Thoracic aorta (tissue), 2 donors: ENCODE measurements at regions not wholly inside any gene's neighbourhood (a gene's known extent, or its start where the extent isn't known, plus 50 kb on each side); places are given as distances from the start of the nearest gene placed in this dataset.

Source experiments
- ATAC-seq: fragments of 150-250 bp; one replicate; pipeline ENCODE4 v1.8.0; 2017; ENCODE audit warnings: low read depth; ENCODE audit not compliant: insufficient number of reproducible peaks, low FRiP score
- DNase-seq: peaks from one replicate; pipeline ENCODE4 v3.0.0-alpha.2; 2020; ENCODE audit warnings: low spot score
- H3K27ac ChIP-seq, 2 donors: fragments of 200-600 bp; sonication (generic); 1 replicate in 1 of 2; 2 replicates in 1 of 2; pipeline ENCODE4 v1.5.1; 2016; ENCODE audit warnings: mild to moderate bottlenecking in 2 of 2, moderate library complexity in 2 of 2
- H3K27me3 ChIP-seq: fragments of 200-600 bp; sonication (generic); replicated peaks from 2 replicates; pipeline ENCODE4 v1.6.0; 2016; ENCODE audit warnings: mild to moderate bottlenecking; ENCODE audit not compliant: insufficient read depth
- H3K36me3 ChIP-seq: fragments of 200-600 bp; sonication (generic); one replicate; pipeline ENCODE4 v1.5.1; 2016
- H3K4me1 ChIP-seq, 2 donors: fragments of 200-600 bp; sonication (generic); 1 replicate in 1 of 2; 2 replicates in 1 of 2; pipeline versions ENCODE4 v1.5.1 to v1.6.0; 2016; ENCODE audit warnings: low read depth in 2 of 2, mild to moderate bottlenecking in 1 of 2; ENCODE audit not compliant: control insufficient read depth in 1 of 2
- H3K4me3 ChIP-seq: fragments of 200-600 bp; sonication (generic); 2 replicates; pipeline ENCODE4 v1.5.1; 2016; ENCODE audit warnings: mild to moderate bottlenecking
- H3K9me3 ChIP-seq: fragments of 200-600 bp; sonication (generic); 2 replicates; pipeline ENCODE4 v1.5.1; 2016
- TF ChIP-seq, protein P1 (sequence below): fragments of 200-600 bp; sonication (generic); IDR thresholded peaks from one replicate; pipeline ENCODE4 v1.5.1; 2019; ENCODE audit warnings: antibody characterized with exemption

DNA sequence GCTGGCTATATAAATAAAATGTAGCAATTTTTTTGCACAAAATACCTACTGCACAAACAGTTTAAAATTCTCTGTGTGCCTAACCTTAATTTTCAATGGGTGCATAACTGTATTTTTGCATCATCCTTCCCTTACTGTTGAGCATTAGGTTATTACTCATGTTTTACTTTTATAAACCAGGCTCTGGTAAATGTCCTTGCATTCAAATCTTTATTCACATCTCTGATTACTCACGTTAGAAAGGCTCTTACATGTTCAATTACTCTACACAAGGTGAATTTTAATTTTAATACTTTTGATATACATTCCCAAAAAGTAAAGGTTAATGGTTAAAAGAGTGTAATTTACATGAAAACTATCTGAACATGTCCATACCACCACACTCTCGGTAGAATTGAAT, 246.1 kb downstream of the PRELID2 start:
- H3K27me3 ChIP-seq, result no peaks in the 10 kb centered on the region
- DNase-seq, result no peak
- no peaks in the 10 kb centered on the region for H3K36me3 ChIP-seq

GRCh38 chr5:145588558-145588957, 246.6 kb downstream of the PRELID2 start:
- H3K27me3 ChIP-seq, result no peaks in the 10 kb centered on the region
- TF ChIP-seq, protein P1, sequence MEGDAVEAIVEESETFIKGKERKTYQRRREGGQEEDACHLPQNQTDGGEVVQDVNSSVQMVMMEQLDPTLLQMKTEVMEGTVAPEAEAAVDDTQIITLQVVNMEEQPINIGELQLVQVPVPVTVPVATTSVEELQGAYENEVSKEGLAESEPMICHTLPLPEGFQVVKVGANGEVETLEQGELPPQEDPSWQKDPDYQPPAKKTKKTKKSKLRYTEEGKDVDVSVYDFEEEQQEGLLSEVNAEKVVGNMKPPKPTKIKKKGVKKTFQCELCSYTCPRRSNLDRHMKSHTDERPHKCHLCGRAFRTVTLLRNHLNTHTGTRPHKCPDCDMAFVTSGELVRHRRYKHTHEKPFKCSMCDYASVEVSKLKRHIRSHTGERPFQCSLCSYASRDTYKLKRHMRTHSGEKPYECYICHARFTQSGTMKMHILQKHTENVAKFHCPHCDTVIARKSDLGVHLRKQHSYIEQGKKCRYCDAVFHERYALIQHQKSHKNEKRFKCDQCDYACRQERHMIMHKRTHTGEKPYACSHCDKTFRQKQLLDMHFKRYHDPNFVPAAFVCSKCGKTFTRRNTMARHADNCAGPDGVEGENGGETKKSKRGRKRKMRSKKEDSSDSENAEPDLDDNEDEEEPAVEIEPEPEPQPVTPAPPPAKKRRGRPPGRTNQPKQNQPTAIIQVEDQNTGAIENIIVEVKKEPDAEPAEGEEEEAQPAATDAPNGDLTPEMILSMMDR, result no peak
- H3K9me3 ChIP-seq, result no peaks in the 10 kb centered on the region
- H3K27ac ChIP-seq, result no peak overlapping the region
- DNase-seq, result no peak
- no peak for ATAC-seq
- H3K36me3 ChIP-seq, result no peaks in the 10 kb centered on the region
- H3K4me1 ChIP-seq, result peaks cover 4 to 13% of the 10 kb centered on the region in 2 donors
- H3K4me3 ChIP-seq, result no peak overlapping the region

More for the DNA sequence above, 246.1 kb downstream of the PRELID2 start:
- Histone ChIP-seq H3K27ac (no peak overlapping the region), H3K4me3 (no peak overlapping the region), H3K4me1 (peaks cover 4 to 13% of the 10 kb centered on the region in 2 donors), H3K9me3 (no peaks in the 10 kb centered on the region)
- TF ChIP-seq, protein P1, result no peak
- ATAC-seq, result no peak

- H3K4me1 ChIP-seq, result peaks cover 4 to 13% of the 10 kb centered on the region in 2 donors
- no peak for ATAC-seq
- H3K27me3 ChIP-seq, result no peaks in the 10 kb centered on the region
- TF ChIP-seq, protein P1, result no peak
- no peak overlapping the region for H3K27ac ChIP-seq
- no peaks in the 10 kb centered on the region for H3K36me3 ChIP-seq
- H3K9me3 ChIP-seq, result no peaks in the 10 kb centered on the region
- DNase-seq, result no peak
- no peak overlapping the region for H3K4me3 ChIP-seq
Observed at GRCh38 chr5:145588113-145588512, 247.0 kb downstream of the PRELID2 start.

GRCh38 chr5:145587710-145588109, 247.4 kb downstream of the PRELID2 start:
- no peaks in the 10 kb centered on the region for H3K36me3 ChIP-seq
- no peak for ATAC-seq
- TF ChIP-seq, protein P1, result no peak
- no peak for DNase-seq
- no peaks in the 10 kb centered on the region for H3K27me3 ChIP-seq
- no peak overlapping the region for H3K4me3 ChIP-seq
- H3K27ac ChIP-seq, result no peak overlapping the region
- H3K4me1 ChIP-seq, result peaks cover 4 to 13% of the 10 kb centered on the region in 2 donors
- H3K9me3 ChIP-seq, result no peaks in the 10 kb centered on the region

DNA sequence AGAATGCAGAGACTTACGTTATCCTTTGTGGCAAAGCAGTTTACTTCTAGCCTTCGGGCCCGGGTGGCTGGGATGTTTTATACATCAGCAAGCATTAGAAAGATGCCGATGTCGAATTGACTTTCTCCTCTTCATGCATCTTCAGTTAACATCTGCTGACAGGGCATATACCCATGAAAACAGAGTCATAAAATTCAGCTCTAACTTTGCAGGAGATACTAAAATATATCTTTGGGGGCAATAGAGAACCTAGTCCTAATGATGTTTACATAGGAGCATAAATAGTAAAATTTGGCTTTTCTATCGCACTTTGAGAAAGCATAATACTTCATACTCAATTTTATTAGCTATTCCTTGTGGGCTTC, 247.9 kb downstream of the PRELID2 start:
- Histone ChIP-seq H3K4me3 (no peak overlapping the region), H3K36me3 (no peaks in the 10 kb centered on the region), H3K27me3 (no peaks in the 10 kb centered on the region), H3K4me1 (peaks cover 4 to 13% of the 10 kb centered on the region in 2 donors), H3K9me3 (no peaks in the 10 kb centered on the region), H3K27ac (no peak overlapping the region)
- no peak for DNase-seq
- TF ChIP-seq, protein P1, result no peak
- ATAC-seq, result no peak
